IPS-15b (cell line): ENCODE measurements at regions not wholly inside any gene's neighbourhood (a gene's known extent, or its start where the extent isn't known, plus 50 kb on each side); places are given as distances from the start of the nearest gene placed in this dataset.
A peak's percentile ranks its signal among the peaks of the same experiment; 100 is the strongest.
"Not testable (repeated sequence)": the region's sequence is repeated elsewhere in the genome, so short reads cannot be mapped to it uniquely, and the experiment has no call there.

ENCODE experiments used
- H3K27me3 ChIP-seq: one replicate; pipeline ENCODE4 v1.6.1; 2013; ENCODE audit warnings: low read length; ENCODE audit not compliant: control insufficient read depth, insufficient read depth
- H3K36me3 ChIP-seq: one replicate; pipeline ENCODE4 v1.6.1; 2013; ENCODE audit warnings: low read length; ENCODE audit not compliant: control insufficient read depth, insufficient read depth
- H3K4me1 ChIP-seq: one replicate; pipeline ENCODE4 v1.6.1; 2013; ENCODE audit warnings: mild to moderate bottlenecking, low read length; ENCODE audit not compliant: control insufficient read depth, insufficient read depth
- H3K4me3 ChIP-seq: one replicate; pipeline ENCODE4 v1.5.1; 2013; ENCODE audit warnings: low read depth, low read length
- H3K9ac ChIP-seq: one replicate; pipeline ENCODE4 v1.6.1; 2013; ENCODE audit warnings: low read depth, mild to moderate bottlenecking, low read length
- H3K9me3 ChIP-seq: one replicate; pipeline ENCODE4 v1.6.1; 2013; ENCODE audit warnings: mild to moderate bottlenecking, low read length; ENCODE audit not compliant: control insufficient read depth, insufficient read depth

DNA sequence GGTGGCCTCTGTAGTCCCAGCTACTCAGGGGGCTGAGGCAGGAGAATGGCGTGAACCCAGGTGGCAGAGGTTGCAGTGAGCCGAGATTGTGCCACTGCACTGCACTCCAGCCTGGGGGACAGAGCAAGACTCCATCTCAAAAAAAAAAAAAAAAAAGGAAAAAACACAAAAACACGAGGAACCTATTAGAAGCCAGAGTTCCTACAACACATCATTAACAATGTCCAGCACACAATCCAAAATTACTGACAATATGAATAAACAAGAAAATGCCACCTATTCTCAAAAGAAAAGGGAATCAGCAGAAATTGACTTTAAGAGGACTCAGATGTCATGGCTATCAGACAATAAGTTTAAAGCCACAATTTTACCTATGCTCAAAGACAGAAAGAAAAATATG, 57.3 kb upstream of the HS3ST3A1 start:
- H3K27me3 ChIP-seq, H3K4me1 ChIP-seq, H3K4me3 ChIP-seq, H3K36me3 ChIP-seq, H3K9ac ChIP-seq, H3K9me3 ChIP-seq: not testable (repeated sequence)

DNA sequence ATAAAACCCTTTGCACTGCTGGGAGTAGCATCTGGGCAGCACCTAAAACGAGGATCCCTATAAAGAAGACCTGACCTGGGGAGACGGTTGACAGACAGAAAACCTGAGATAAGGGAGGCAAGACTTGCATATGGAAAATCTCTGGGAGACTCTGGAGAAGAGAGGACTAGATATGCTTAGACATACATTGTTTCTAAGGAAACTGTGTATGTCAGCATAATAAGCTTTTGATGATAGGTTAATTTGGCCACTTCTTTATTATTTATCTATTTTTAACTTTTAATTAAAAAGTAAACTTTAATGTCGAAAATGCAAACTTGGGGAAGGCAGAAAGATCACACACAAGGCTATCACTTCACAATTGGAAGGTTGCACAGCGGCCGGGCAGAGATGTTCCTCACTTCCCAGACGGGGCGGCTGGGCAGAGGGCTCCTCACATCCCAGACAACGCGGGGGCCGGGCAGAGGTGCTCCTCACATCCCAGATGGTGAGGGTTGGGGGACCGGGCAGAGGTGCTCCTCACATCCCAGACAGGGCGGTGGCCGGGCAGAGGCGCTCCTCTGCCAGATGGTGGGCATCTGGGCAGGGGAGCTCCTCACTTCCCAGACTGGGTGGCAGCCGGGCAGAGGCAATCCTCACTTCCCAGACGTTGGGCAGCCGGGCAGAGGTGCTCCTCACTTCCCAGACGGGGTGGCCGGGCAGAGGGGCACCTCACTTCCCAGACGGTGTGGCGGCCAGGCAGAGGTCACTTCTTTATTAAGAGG, 64.3 kb upstream of the HS3ST3A1 start:
- no peaks in the 10 kb centered on the region for H3K9me3 ChIP-seq
- no peak overlapping the region for H3K9ac ChIP-seq
- H3K4me3 ChIP-seq: no peak overlapping the region
- no peaks in the 10 kb centered on the region for H3K27me3 ChIP-seq
- H3K4me1 ChIP-seq: peaks cover 2% of the 10 kb centered on the region
- H3K36me3 ChIP-seq: no peaks in the 10 kb centered on the region

DNA sequence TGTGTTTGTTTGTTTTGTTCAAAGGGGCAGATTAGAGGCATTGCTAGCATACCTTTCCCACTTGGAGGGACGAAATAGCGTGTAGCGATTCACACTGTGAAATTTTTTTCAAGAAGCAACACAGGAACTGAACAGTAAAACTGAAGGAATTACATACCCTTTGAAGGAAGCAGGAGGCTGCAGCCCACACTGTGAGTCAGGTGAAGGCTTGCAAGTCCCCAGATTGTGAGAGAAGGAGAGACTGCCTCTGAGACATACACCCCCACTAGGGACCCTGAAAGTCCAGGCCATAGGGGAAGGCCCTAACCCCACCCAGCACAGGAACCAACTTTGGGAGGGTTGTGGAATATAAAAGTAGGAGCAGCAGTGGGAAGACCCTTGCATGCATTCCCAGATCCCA, 69.6 kb upstream of the HS3ST3A1 start:
- Histone ChIP-seq H3K9me3 (no peaks in the 10 kb centered on the region), H3K4me1 (peaks cover 12% of the 10 kb centered on the region), H3K27me3 (no peaks in the 10 kb centered on the region), H3K36me3 (no peaks in the 10 kb centered on the region), H3K4me3 (no peak overlapping the region), H3K9ac (peak overlapping the region; percentile 30)

DNA sequence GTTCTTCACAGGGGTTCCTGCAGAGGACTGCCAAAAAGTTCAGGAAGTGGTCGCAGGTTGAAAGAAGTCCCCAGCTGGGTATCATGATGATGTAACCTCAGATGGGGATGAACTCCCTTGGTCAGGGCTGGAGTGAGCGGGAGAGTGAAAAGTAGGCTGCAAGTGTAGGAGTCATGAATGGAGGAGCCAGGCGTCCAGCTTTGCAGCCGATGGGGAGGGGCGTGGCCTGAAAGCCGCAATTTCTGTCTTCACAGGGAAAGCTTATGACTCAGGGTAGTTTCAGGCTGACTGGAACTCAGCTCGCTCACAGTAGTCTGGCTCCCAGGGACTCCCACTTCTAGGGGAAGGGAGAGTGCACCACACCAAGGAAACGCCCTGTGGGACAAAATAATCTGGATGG, 70.0 kb upstream of the HS3ST3A1 start:
- no peaks in the 10 kb centered on the region for H3K27me3 ChIP-seq
- H3K9ac ChIP-seq: no peak overlapping the region
- no peaks in the 10 kb centered on the region for H3K36me3 ChIP-seq
- no peaks in the 10 kb centered on the region for H3K9me3 ChIP-seq
- no peak overlapping the region for H3K4me3 ChIP-seq
- peaks cover 12% of the 10 kb centered on the region for H3K4me1 ChIP-seq

DNA sequence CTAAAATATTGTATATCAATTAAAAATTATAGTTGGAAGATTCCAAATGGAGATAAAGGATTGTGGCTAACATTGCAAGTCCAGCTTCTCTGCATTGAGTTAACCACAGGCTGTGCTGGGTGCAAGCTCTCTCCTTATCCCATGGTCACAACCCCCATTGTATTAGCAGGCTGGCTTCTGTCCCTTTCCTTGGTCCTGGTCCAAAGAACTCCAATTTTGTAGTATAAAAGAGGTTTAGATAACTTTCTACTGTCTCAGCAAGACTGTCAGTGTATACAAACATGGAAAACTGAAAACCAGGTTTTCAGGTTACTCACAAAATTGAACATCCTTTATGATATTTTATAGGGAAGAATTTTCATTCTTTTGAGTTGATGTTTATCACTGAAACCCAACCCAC, 76.6 kb upstream of the HS3ST3A1 start:
- Histone ChIP-seq H3K4me1 (no peaks in the 10 kb centered on the region), H3K4me3 (no peak overlapping the region), H3K9ac (no peak overlapping the region), H3K9me3 (no peaks in the 10 kb centered on the region), H3K36me3 (no peaks in the 10 kb centered on the region), H3K27me3 (no peaks in the 10 kb centered on the region)

- H3K27me3 ChIP-seq: no peaks in the 10 kb centered on the region
- H3K9ac ChIP-seq: no peak overlapping the region
- no peak overlapping the region for H3K4me3 ChIP-seq
- no peaks in the 10 kb centered on the region for H3K9me3 ChIP-seq
- H3K4me1 ChIP-seq: no peaks in the 10 kb centered on the region
- H3K36me3 ChIP-seq: no peaks in the 10 kb centered on the region
Observed at GRCh38 chr17:13678841-13679240, 77.1 kb upstream of the HS3ST3A1 start.

DNA sequence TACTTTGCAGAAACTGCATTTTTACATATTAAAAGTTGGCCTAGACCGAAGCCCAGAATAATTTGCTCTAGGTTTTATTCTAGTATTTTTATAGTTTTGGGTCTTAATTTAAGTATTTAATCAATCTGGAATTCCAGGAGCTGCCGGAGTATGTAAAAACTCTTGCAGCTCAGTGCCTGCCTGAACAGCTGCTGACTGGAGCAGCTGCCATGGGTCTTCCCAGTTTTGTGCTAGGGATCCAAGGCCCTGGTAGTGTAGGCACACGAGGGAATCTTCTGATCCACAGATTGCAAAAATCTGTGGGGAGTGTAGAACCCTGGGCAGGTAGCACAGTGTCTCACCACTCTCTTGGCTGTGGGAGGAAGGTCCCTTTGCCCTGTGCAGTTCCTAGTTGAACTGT, 87.0 kb upstream of the HS3ST3A1 start:
- no peaks in the 10 kb centered on the region for H3K36me3 ChIP-seq
- H3K4me1 ChIP-seq: no peaks in the 10 kb centered on the region

GRCh38 chr17:13690806-13691205, 89.1 kb upstream of the HS3ST3A1 start:
- no peak overlapping the region for H3K9ac ChIP-seq
- no peaks in the 10 kb centered on the region for H3K27me3 ChIP-seq
- H3K36me3 ChIP-seq: no peaks in the 10 kb centered on the region
- H3K4me1 ChIP-seq: no peaks in the 10 kb centered on the region
- H3K4me3 ChIP-seq: no peak overlapping the region
- H3K9me3 ChIP-seq: no peaks in the 10 kb centered on the region

More for the DNA sequence above, 87.0 kb upstream of the HS3ST3A1 start:
- no peaks in the 10 kb centered on the region for H3K9me3 ChIP-seq
- no peak overlapping the region for H3K4me3 ChIP-seq
- no peak overlapping the region for H3K9ac ChIP-seq
- H3K27me3 ChIP-seq: no peaks in the 10 kb centered on the region

GRCh38 chr17:13694934-13695333, 93.2 kb upstream of the HS3ST3A1 start:
- Histone ChIP-seq H3K4me1 (no peaks in the 10 kb centered on the region), H3K4me3 (no peak overlapping the region), H3K27me3 (no peaks in the 10 kb centered on the region), H3K9ac (no peak overlapping the region), H3K9me3 (no peaks in the 10 kb centered on the region), H3K36me3 (no peaks in the 10 kb centered on the region)

DNA sequence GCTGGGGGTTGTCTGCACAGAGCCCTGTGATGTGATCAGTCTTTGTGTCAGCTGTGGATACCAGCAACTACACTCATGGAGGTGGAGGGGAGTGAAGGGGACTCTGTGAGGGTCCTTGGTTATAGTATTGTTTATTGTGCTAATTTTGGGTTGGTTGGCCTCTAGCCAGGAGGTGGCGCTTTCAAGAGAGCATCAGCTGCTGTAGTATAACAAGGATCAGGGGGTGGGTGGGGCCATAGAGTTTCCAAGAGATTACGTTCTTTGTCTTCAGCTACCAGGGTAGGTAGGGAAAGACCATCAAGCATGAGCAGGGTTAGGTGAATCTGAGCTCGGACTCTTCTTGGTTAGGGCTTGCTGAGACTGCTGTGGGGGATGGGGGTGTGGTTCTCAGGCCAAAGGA, 97.1 kb upstream of the HS3ST3A1 start:
- no peaks in the 10 kb centered on the region for H3K4me1 ChIP-seq
- no peak overlapping the region for H3K4me3 ChIP-seq
- H3K9ac ChIP-seq: no peak overlapping the region
- H3K36me3 ChIP-seq: no peaks in the 10 kb centered on the region
- H3K27me3 ChIP-seq: no peaks in the 10 kb centered on the region
- no peaks in the 10 kb centered on the region for H3K9me3 ChIP-seq

GRCh38 chr17:13699261-13699660, 97.5 kb upstream of the HS3ST3A1 start:
- no peak overlapping the region for H3K9ac ChIP-seq
- H3K4me3 ChIP-seq: no peak overlapping the region
- H3K9me3 ChIP-seq: no peaks in the 10 kb centered on the region
- H3K27me3 ChIP-seq: no peaks in the 10 kb centered on the region
- no peaks in the 10 kb centered on the region for H3K4me1 ChIP-seq
- H3K36me3 ChIP-seq: no peaks in the 10 kb centered on the region

DNA sequence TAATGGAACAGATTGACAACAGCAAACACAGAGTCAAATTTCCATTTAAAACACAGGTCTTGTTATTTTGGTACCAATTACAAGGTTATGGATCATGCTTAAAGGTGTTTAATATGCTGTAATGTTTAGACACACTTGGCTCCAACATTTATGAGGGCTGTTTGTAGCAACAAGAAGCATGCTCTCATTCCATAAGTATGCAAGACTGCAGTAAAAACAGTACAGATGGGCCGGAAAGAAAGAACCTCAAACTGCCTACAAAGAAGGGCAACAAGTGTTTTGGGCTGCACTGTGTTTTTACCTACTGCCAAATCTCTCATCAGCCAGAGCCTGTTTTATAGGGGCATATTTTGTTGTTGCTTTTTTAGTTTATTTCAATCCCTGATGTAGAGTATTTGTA, 100.5 kb upstream of the HS3ST3A1 start:
- H3K9ac ChIP-seq: no peak overlapping the region
- no peaks in the 10 kb centered on the region for H3K36me3 ChIP-seq
- no peak overlapping the region for H3K4me3 ChIP-seq
- no peaks in the 10 kb centered on the region for H3K9me3 ChIP-seq
- H3K27me3 ChIP-seq: no peaks in the 10 kb centered on the region
- no peaks in the 10 kb centered on the region for H3K4me1 ChIP-seq
